SK-N-SH treated with all-trans-retinoic acid at 6 μM for 48 hours (cell line): ENCODE measurements at regions not wholly inside any gene's neighbourhood (a gene's known extent, or its start where the extent isn't known, plus 50 kb on each side); places are given as distances from the start of the nearest gene placed in this dataset.

Source experiments
- ATAC-seq: fragments of 200-7000 bp; cut with Tn5 transposase; 3 replicates; pipeline ENCODE4 v1.9.1; 2020; ENCODE audit warnings: mild to moderate bottlenecking, moderate library complexity
- ARNTL ChIP-seq: fragments of 450-650 bp; formaldehyde crosslinking; IDR thresholded peaks from 2 replicates; pipeline ENCODE4 v1.5.0; 2020; ENCODE audit warnings: low read depth, mild to moderate bottlenecking, moderate library complexity, borderline replicate concordance
- BACH2 ChIP-seq: fragments of 250-450 bp; sonication (Bioruptor Pico); IDR thresholded peaks from 2 replicates; pipeline ENCODE4 v1.9.0; 2021; ENCODE audit warnings: mild to moderate bottlenecking, borderline replicate concordance
- CREB5 ChIP-seq: fragments of 250-450 bp; sonication (Bioruptor Pico); IDR thresholded peaks from 2 replicates; pipeline ENCODE4 v1.5.1; 2020; ENCODE audit warnings: low read depth, mild to moderate bottlenecking, moderate library complexity
- CSDC2 ChIP-seq: fragments of 250-450 bp; sonication (Bioruptor Pico); IDR thresholded peaks from 2 replicates; pipeline ENCODE4 v1.5.0; 2020; ENCODE audit warnings: mild to moderate bottlenecking, moderate library complexity
- CSRNP3 ChIP-seq: fragments of 250-450 bp; sonication (Bioruptor Pico); IDR thresholded peaks from 2 replicates; pipeline ENCODE4 v1.5.1; 2021; ENCODE audit warnings: mild to moderate bottlenecking, moderate library complexity
- ESRRG ChIP-seq: fragments of 250-450 bp; sonication (Bioruptor Pico); IDR thresholded peaks from 2 replicates; pipeline ENCODE4 v1.6.1; 2021; ENCODE audit warnings: mild to moderate bottlenecking
- GLIS3 ChIP-seq: fragments of 250-450 bp; sonication (Bioruptor Pico); IDR thresholded peaks from 2 replicates; pipeline ENCODE4 v1.5.0; 2020; ENCODE audit warnings: mild to moderate bottlenecking, moderate library complexity
- OSR1 ChIP-seq: fragments of 250-450 bp; sonication (Bioruptor Pico); IDR thresholded peaks from 2 replicates; pipeline ENCODE4 v1.8.0; 2022; ENCODE audit warnings: moderate library complexity, mild to moderate bottlenecking, inconsistent platforms
- PATZ1 ChIP-seq: fragments of 250-450 bp; sonication (Bioruptor Pico); IDR thresholded peaks from 2 replicates; pipeline ENCODE4 v1.8.0; 2020; ENCODE audit warnings: mild to moderate bottlenecking, moderate library complexity, borderline replicate concordance
- POU6F1 ChIP-seq: fragments of 250-450 bp; sonication (Bioruptor Pico); IDR thresholded peaks from 2 replicates; pipeline ENCODE4 v1.8.0; 2021; ENCODE audit warnings: low read depth, mild to moderate bottlenecking, moderate library complexity, borderline replicate concordance
- PPARA ChIP-seq: fragments of 250-450 bp; sonication (Bioruptor Pico); IDR thresholded peaks from 2 replicates; pipeline ENCODE4 v1.5.0; 2020; ENCODE audit warnings: mild to moderate bottlenecking, borderline replicate concordance
- RARB ChIP-seq: fragments of 250-450 bp; sonication (Bioruptor Pico); IDR thresholded peaks from 2 replicates; pipeline ENCODE4 v1.8.0; 2021; ENCODE audit warnings: mild to moderate bottlenecking, moderate library complexity
- SNAI2 ChIP-seq: fragments of 250-450 bp; sonication (Bioruptor Pico); IDR thresholded peaks from 2 replicates; pipeline ENCODE4 v1.5.0; 2020; ENCODE audit warnings: mild to moderate bottlenecking, moderate library complexity
- TCF4 ChIP-seq: fragments of 250-450 bp; sonication (Bioruptor Pico); IDR thresholded peaks from 2 replicates; pipeline ENCODE4 v1.8.0; 2021; ENCODE audit warnings: mild to moderate bottlenecking, moderate library complexity, borderline replicate concordance
- TOX ChIP-seq: fragments of 250-450 bp; sonication (Bioruptor Pico); IDR thresholded peaks from 2 replicates; pipeline ENCODE4 v1.8.0; 2021; ENCODE audit warnings: mild to moderate bottlenecking, moderate library complexity, borderline replicate concordance
- TSHZ2 ChIP-seq: fragments of 250-450 bp; sonication (Bioruptor Pico); IDR thresholded peaks from 2 replicates; pipeline ENCODE4 v1.5.0; 2020; ENCODE audit warnings: mild to moderate bottlenecking, moderate library complexity
- ZC3H10 ChIP-seq: fragments of 250-450 bp; sonication (Bioruptor Pico); IDR thresholded peaks from 2 replicates; pipeline ENCODE4 v1.5.1; 2021; ENCODE audit warnings: mild to moderate bottlenecking, moderate library complexity
- ZFP3 ChIP-seq: fragments of 250-450 bp; sonication (Bioruptor Pico); IDR thresholded peaks from 2 replicates; pipeline ENCODE4 v1.5.0; 2020; ENCODE audit warnings: mild to moderate bottlenecking, moderate library complexity
- ZFP30 ChIP-seq: fragments of 450-650 bp; formaldehyde crosslinking; IDR thresholded peaks from 2 replicates; pipeline ENCODE4 v1.5.0; 2022; ENCODE audit warnings: mild to moderate bottlenecking, moderate library complexity
- ZNF565 ChIP-seq: fragments of 450-650 bp; formaldehyde crosslinking; conservative IDR thresholded peaks from 2 replicates; pipeline ENCODE4 v1.5.0; 2020; ENCODE audit warnings: low read depth, mild to moderate bottlenecking, moderate library complexity
- ZNF70 ChIP-seq: fragments of 450-650 bp; formaldehyde crosslinking; IDR thresholded peaks from 2 replicates; pipeline ENCODE4 v1.5.0; 2020; ENCODE audit warnings: mild to moderate bottlenecking, moderate library complexity
- ZNF8 ChIP-seq: fragments of 450-650 bp; formaldehyde crosslinking; IDR thresholded peaks from 2 replicates; pipeline ENCODE4 v1.5.0; 2020; ENCODE audit warnings: mild to moderate bottlenecking, moderate library complexity

- no peak for ATAC-seq
- TF ChIP-seq ZC3H10 (CRISPR knock-in tag) = no peak
- TF ChIP-seq TCF4 (CRISPR knock-in tag) = no peak
- no peak for TF ChIP-seq GLIS3 (CRISPR knock-in tag)
- no peak for TF ChIP-seq RARB
- no peak for TF ChIP-seq SNAI2 (CRISPR knock-in tag)
Measured at GRCh38 chr5:3035452-3035851, 284.0 kb upstream of the IRX2 start.

- TF ChIP-seq ZNF565 (CRISPR knock-in tag) = no peak
- no peak for TF ChIP-seq PPARA (CRISPR knock-in tag)
- no peak for TF ChIP-seq PATZ1 (CRISPR knock-in tag)
- TF ChIP-seq SNAI2 (CRISPR knock-in tag) = no peak
- no peak for TF ChIP-seq ZNF70 (CRISPR knock-in tag)
- no peak for TF ChIP-seq ARNTL (CRISPR knock-in tag)
- TF ChIP-seq TSHZ2 (CRISPR knock-in tag) = no peak
- no peak for TF ChIP-seq ESRRG
- TF ChIP-seq RARB = no peak
- no peak for TF ChIP-seq CSRNP3 (CRISPR knock-in tag)
- TF ChIP-seq BACH2 (CRISPR knock-in tag) = no peak
- no peak for TF ChIP-seq ZFP3 (CRISPR knock-in tag)
- TF ChIP-seq TCF4 (CRISPR knock-in tag) = no peak
- TF ChIP-seq ZFP30 (CRISPR knock-in tag) = no peak
- TF ChIP-seq CREB5 (CRISPR knock-in tag) = no peak
- no peak for TF ChIP-seq CSDC2
- no peak for TF ChIP-seq OSR1
- no peak for ATAC-seq
Measured at GRCh38 chr5:3034881-3035280, 283.4 kb upstream of the IRX2 start.

- ATAC-seq = no peak
- no peak for TF ChIP-seq TOX (CRISPR knock-in tag)
- no peak for TF ChIP-seq ESRRG
- no peak for TF ChIP-seq POU6F1 (CRISPR knock-in tag)
- no peak for TF ChIP-seq BACH2 (CRISPR knock-in tag)
- no peak for TF ChIP-seq CREB5 (CRISPR knock-in tag)
- no peak for TF ChIP-seq CSRNP3 (CRISPR knock-in tag)
- no peak for TF ChIP-seq ZNF8 (CRISPR knock-in tag)
- TF ChIP-seq ZNF70 (CRISPR knock-in tag) = no peak
- TF ChIP-seq, all 23 proteins: peak for 0
Measured at GRCh38 chr5:3034449-3034848, 283.0 kb upstream of the IRX2 start.
